GM12865 (cell line): ENCODE measurements at regions not wholly inside any gene's neighbourhood (a gene's known extent, or its start where the extent isn't known, plus 50 kb on each side); places are given as distances from the start of the nearest gene placed in this dataset.

Source experiments
- DNase-seq: peaks from one replicate; pipeline ENCODE4 v3.0.0; 2010; ENCODE audit warnings: low read depth
- H3K4me3 ChIP-seq: 2 replicates; pipeline ENCODE4 v1.5.1; 2011; ENCODE audit warnings: mild to moderate bottlenecking, low read depth, low read length, control low read depth
- CTCF ChIP-seq: IDR thresholded peaks from 2 replicates; pipeline ENCODE4 v1.5.1; 2011; ENCODE audit warnings: low read length, control low read depth, low read depth, inconsistent platforms; ENCODE audit not compliant: insufficient read depth; ENCODE audit errors: missing control alignments

GRCh38 chr5:136615251-136616119 lies 250.1 kb upstream of the TRPC7 start:
- DNase-seq: no peak
- no peak overlapping the region for H3K4me3 ChIP-seq
- no peak for TF ChIP-seq CTCF

- TF ChIP-seq CTCF: no peak
- DNase-seq: no peak
- H3K4me3 ChIP-seq: no peak overlapping the region
Measured at GRCh38 chr5:136613230-136613629, 247.9 kb upstream of the TRPC7 start.

GRCh38 chr5:136605638-136606037 lies 240.3 kb upstream of the TRPC7 start:
- H3K4me3 ChIP-seq: no peak overlapping the region
- TF ChIP-seq CTCF: no peak
- DNase-seq: no peak

DNA sequence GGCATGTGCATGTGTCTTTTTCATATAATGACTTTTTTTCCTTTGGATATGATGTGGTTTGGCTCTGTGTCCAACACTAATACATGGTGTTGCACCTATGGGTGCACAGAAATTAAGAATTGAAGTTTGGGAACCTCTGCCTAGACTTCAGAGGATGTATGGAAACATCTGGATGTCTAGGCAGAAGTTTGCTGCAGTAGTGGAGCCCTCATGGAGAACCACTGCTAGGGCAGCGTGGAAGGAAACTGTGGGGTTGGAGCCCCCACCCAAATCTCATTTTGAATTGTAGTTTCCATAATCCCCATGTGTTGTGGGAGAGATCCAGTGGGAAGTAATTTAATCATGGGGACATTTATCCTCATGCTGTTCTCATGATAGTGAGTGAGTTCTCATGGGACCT lies 235.0 kb upstream of the TRPC7 start:
- no peak for DNase-seq
- H3K4me3 ChIP-seq: no peak overlapping the region
- no peak for TF ChIP-seq CTCF

GRCh38 chr5:136598802-136599404 lies 233.6 kb upstream of the TRPC7 start:
- no peak for DNase-seq
- no peak overlapping the region for H3K4me3 ChIP-seq
- TF ChIP-seq CTCF: no peak

DNA sequence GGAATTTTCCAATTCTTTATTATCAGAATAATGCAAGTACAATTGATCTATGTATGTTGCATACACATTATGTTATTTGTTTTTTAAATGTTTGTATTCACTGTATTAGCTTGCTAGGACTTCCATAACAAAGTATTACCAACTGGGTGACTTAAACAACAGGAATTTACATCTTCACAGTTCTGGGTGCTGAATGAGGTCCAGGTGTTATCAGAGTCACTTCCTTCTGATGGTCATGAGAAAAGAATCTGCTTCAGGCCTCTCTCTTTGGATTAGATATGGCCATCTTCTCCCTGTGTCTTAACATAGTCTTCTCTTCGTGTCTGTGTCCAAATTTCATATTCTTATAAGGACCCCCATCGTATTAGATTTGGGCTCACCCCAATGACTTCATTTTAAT lies 229.1 kb upstream of the TRPC7 start:
- TF ChIP-seq CTCF: no peak
- DNase-seq: no peak
- H3K4me3 ChIP-seq: no peak overlapping the region

- no peak overlapping the region for H3K4me3 ChIP-seq
- DNase-seq: no peak
- no peak for TF ChIP-seq CTCF
Measured at GRCh38 chr5:136590581-136590980, 225.2 kb upstream of the TRPC7 start.
